ENCODE measurements at regions not wholly inside any gene's neighbourhood (a gene's known extent, or its start where the extent isn't known, plus 50 kb on each side); places are given as distances from the start of the nearest gene placed in this dataset.

DNA sequence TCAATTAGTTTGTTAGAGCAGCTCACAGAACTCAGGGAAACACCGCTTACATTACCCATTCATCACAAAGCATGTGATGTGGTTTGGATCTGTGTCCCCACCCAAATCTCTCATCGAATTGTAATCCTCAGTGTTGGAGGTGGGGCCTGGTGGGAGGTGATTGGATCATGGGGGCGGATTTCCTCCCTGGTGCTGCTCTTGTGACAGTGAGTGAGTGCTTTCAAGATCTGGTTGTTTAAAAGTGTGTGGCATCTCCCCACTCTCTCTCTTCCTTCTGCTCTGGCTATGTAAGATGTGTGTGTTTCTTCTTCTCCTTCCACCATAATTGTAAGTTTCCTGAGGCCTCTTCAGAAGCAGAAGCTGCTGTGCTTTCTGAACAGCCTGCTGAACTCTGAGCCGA, 63.5 kb upstream of the AGPS start:
- CTCF ChIA-PET: interaction anchor here (1.2 to 4.2 kb wide), 3 partner anchors 164 to 180 kb away, joined by 3 to 48 read pairs (median 7); no protein-coding TSS in a partner anchor
- no peak for TF ChIP-seq NR2C1 (IDR thresholded peaks at IDR 0.05)
- TF ChIP-seq EP300 (IDR thresholded peaks at IDR 0.05; ENCODE audit: borderline replicate concordance in 1 of 2, control insufficient read depth in 1 of 2, low read depth in 2 of 2, low read length in 2 of 2): no peak
- TF ChIP-seq POLR2AphosphoS5 (IDR thresholded peaks at IDR 0.05; ENCODE audit: low read length): no peak
- TF ChIP-seq ESRRA (IDR thresholded peaks at IDR 0.05; ENCODE audit: low read length): no peak
- TF ChIP-seq, protein P1, sequence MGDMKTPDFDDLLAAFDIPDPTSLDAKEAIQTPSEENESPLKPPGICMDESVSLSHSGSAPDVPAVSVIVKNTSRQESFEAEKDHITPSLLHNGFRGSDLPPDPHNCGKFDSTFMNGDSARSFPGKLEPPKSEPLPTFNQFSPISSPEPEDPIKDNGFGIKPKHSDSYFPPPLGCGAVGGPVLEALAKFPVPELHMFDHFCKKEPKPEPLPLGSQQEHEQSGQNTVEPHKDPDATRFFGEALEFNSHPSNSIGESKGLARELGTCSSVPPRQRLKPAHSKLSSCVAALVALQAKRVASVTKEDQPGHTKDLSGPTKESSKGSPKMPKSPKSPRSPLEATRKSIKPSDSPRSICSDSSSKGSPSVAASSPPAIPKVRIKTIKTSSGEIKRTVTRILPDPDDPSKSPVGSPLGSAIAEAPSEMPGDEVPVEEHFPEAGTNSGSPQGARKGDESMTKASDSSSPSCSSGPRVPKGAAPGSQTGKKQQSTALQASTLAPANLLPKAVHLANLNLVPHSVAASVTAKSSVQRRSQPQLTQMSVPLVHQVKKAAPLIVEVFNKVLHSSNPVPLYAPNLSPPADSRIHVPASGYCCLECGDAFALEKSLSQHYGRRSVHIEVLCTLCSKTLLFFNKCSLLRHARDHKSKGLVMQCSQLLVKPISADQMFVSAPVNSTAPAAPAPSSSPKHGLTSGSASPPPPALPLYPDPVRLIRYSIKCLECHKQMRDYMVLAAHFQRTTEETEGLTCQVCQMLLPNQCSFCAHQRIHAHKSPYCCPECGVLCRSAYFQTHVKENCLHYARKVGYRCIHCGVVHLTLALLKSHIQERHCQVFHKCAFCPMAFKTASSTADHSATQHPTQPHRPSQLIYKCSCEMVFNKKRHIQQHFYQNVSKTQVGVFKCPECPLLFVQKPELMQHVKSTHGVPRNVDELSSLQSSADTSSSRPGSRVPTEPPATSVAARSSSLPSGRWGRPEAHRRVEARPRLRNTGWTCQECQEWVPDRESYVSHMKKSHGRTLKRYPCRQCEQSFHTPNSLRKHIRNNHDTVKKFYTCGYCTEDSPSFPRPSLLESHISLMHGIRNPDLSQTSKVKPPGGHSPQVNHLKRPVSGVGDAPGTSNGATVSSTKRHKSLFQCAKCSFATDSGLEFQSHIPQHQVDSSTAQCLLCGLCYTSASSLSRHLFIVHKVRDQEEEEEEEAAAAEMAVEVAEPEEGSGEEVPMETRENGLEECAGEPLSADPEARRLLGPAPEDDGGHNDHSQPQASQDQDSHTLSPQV (IDR thresholded peaks at IDR 0.05): no peak
- no peak for TF ChIP-seq BHLHE40 (IDR thresholded peaks at IDR 0.05; ENCODE audit: borderline replicate concordance in 1 of 2, low read depth in 2 of 2, low read length in 1 of 2)
- no peak for TF ChIP-seq ZNF207 (IDR thresholded peaks at IDR 0.05; ENCODE audit: borderline replicate concordance)
- no peak for TF ChIP-seq TCF12 (IDR thresholded peaks at IDR 0.05; ENCODE audit: low read depth, low read length)
- TF ChIP-seq SIN3A (IDR thresholded peaks at IDR 0.05; ENCODE audit: low read depth, low read length): no peak
- TF ChIP-seq WRNIP1 (IDR thresholded peaks at IDR 0.05; ENCODE audit: borderline replicate concordance, low read depth, low read length): no peak
- TF ChIP-seq ASH2L (IDR thresholded peaks at IDR 0.05; ENCODE audit: borderline replicate concordance, low read depth): no peak
- no peak for TF ChIP-seq CBX3 (IDR thresholded peaks at IDR 0.05; ENCODE audit: borderline replicate concordance, low read depth)
- TF ChIP-seq, protein P2, sequence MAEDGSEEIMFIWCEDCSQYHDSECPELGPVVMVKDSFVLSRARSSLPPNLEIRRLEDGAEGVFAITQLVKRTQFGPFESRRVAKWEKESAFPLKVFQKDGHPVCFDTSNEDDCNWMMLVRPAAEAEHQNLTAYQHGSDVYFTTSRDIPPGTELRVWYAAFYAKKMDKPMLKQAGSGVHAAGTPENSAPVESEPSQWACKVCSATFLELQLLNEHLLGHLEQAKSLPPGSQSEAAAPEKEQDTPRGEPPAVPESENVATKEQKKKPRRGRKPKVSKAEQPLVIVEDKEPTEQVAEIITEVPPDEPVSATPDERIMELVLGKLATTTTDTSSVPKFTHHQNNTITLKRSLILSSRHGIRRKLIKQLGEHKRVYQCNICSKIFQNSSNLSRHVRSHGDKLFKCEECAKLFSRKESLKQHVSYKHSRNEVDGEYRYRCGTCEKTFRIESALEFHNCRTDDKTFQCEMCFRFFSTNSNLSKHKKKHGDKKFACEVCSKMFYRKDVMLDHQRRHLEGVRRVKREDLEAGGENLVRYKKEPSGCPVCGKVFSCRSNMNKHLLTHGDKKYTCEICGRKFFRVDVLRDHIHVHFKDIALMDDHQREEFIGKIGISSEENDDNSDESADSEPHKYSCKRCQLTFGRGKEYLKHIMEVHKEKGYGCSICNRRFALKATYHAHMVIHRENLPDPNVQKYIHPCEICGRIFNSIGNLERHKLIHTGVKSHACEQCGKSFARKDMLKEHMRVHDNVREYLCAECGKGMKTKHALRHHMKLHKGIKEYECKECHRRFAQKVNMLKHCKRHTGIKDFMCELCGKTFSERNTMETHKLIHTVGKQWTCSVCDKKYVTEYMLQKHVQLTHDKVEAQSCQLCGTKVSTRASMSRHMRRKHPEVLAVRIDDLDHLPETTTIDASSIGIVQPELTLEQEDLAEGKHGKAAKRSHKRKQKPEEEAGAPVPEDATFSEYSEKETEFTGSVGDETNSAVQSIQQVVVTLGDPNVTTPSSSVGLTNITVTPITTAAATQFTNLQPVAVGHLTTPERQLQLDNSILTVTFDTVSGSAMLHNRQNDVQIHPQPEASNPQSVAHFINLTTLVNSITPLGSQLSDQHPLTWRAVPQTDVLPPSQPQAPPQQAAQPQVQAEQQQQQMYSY (CRISPR knock-in tag; IDR thresholded peaks at IDR 0.05): no peak
- TF ChIP-seq JUNB (IDR thresholded peaks at IDR 0.05): no peak
- no peak for TF ChIP-seq CEBPB (IDR thresholded peaks at IDR 0.05; ENCODE audit: borderline replicate concordance in 1 of 2, low read depth in 2 of 2, low read length in 2 of 2)
- RAD21 ChIA-PET (ENCODE audit: unreplicated experiment): interaction anchor here (3.2 kb wide), 1 partner anchor 164 kb away, joined by 36 read pairs; no protein-coding TSS in a partner anchor
- no TSS peak for BruUV-seq (replicated peaks)
- Histone ChIP-seq H2AFZ (ENCODE audit: control insufficient read depth, low read depth, low read length) (no peak overlapping the region), H3K9me3 (replicated peaks; ENCODE audit: control insufficient read depth, insufficient read depth, low read length) (no peaks in the 10 kb centered on the region), H3K27ac (ENCODE audit: control insufficient read depth, insufficient read depth) (no peak overlapping the region), H3K4me1 (ENCODE audit: control insufficient read depth, insufficient read depth, low read length) (no peaks in the 10 kb centered on the region), H4K20me1 (ENCODE audit: control insufficient read depth, insufficient read depth) (no peaks in the 10 kb centered on the region), H3K36me3 (ENCODE audit: control insufficient read depth in 2 of 2, insufficient read depth in 2 of 2, low read length in 1 of 2) (no peaks in the 10 kb centered on the region), H3K27me3 (replicated peaks in 1 of 2; ENCODE audit: control insufficient read depth in 2 of 2, insufficient read depth in 2 of 2, low read length in 1 of 2) (no peaks in the 10 kb centered on the region), H3K4me2 (ENCODE audit: control insufficient read depth, insufficient read depth) (no peak overlapping the region), H3K4me3 (no peak overlapping the region), H3K9ac (ENCODE audit: control insufficient read depth, insufficient read depth, low read length) (no peak overlapping the region), H3K79me2 (ENCODE audit: control insufficient read depth, insufficient read depth, low read length) (no peaks in the 10 kb centered on the region)
- FAIRE-seq (no peak), DNase-seq (ENCODE audit: low read depth, low spot score) (no peak), ATAC-seq (no peak)
- intact Hi-C loops (cut with micrococcal nuclease; ENCODE audit: unreplicated experiment) (no loop called here), in situ Hi-C loops (cut with MboI) (loop anchor here (25.0 kb wide), 1 partner anchor 1192 kb away; the partner anchor contains the start of gene HOXD8)
- SMC1A ChIA-PET (ENCODE audit: uncharacterized antibody, unreplicated experiment): interaction anchor here (0.6 to 4.6 kb wide), 4 partner anchors 33 to 393 kb away, joined by 3 to 41 read pairs (median 4); no protein-coding TSS in a partner anchor
- 60% methylated on average over 4 of the region's 4 CpGs for WGBS (ENCODE audit: insufficient coverage, insufficient replicate concordance, low lambda C conversion rate, missing lambda C conversion rate)
- POLR2A ChIA-PET: no interaction called here
